ENCODE measurements at regions not wholly inside any gene's neighbourhood (a gene's known extent, or its start where the extent isn't known, plus 50 kb on each side); places are given as distances from the start of the nearest gene placed in this dataset.

DNA sequence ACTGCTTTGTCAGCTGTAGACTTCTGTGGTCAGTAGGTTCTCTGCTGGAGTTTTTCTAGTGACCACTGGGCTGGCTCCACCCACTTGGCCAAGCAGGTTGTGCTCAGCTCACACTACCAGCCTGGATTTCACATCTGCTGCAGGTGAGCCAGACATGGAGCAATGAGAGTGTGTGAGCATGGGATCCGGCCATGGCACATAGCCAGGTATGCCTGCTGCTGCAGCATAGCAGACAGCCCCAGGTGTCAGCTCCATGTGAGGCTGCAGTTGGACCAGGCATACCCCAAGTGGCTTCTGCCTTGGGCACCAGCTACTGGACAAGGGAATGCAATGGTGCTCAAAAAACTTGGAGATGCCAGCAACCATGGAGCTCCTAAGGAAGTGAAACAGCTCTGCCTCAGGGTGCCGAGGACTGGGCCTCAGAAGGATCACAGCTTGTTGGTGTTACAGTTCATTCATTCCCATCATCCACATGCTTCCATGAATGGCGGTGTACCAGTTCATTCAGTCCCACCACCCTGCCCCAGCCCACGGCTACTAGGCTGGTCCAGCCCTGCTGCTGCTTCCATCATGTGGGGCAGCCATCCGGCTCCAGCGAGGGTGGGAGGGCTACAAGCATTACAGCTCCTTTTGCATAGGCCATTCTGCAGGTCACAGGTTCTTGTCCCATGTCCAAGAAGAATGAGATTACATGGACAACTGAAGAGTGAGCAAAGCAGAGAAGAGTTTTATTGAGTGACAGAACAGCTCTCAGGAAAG, 389.1 kb upstream of the PCDH7 start:
- no peak overlapping the region for H3K4me3 ChIP-seq (ENCODE audit: low read depth, low read length)
- DNase-seq (ENCODE audit: low read depth), result no peak
- TF ChIP-seq POLR2A (IDR thresholded peaks at IDR 0.05; ENCODE audit: extremely low read depth, insufficient read length) (no peak), MYC (IDR thresholded peaks at IDR 0.05; ENCODE audit: low read depth, low read length) (no peak)
- TF ChIP-seq, protein P1, sequence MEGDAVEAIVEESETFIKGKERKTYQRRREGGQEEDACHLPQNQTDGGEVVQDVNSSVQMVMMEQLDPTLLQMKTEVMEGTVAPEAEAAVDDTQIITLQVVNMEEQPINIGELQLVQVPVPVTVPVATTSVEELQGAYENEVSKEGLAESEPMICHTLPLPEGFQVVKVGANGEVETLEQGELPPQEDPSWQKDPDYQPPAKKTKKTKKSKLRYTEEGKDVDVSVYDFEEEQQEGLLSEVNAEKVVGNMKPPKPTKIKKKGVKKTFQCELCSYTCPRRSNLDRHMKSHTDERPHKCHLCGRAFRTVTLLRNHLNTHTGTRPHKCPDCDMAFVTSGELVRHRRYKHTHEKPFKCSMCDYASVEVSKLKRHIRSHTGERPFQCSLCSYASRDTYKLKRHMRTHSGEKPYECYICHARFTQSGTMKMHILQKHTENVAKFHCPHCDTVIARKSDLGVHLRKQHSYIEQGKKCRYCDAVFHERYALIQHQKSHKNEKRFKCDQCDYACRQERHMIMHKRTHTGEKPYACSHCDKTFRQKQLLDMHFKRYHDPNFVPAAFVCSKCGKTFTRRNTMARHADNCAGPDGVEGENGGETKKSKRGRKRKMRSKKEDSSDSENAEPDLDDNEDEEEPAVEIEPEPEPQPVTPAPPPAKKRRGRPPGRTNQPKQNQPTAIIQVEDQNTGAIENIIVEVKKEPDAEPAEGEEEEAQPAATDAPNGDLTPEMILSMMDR (IDR thresholded peaks at IDR 0.05; ENCODE audit: low read depth, low read length), result no peak
- TF ChIP-seq, protein P2, sequence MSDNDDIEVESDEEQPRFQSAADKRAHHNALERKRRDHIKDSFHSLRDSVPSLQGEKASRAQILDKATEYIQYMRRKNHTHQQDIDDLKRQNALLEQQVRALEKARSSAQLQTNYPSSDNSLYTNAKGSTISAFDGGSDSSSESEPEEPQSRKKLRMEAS (IDR thresholded peaks at IDR 0.05; ENCODE audit: low read depth, low read length), result no peak

DNA sequence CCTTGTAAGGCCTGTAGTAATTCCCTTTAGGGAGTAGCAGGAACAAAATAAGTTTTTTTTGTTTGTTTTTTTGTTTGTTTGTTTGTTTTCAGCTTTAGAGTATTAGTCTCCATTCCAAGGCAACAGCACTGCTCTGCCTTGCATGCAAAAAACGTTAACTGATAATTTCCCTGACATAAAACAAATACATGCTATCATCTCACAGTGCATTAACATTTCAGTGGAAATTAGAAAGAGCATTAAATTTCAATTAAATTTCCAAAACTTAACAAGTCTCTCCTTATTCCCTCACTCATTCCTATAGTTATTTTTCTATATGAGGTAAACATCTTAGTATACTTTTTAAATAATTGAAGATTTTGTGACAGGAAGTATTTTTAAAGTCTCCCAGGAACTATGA, 378.4 kb upstream of the PCDH7 start:
- no peak for DNase-seq (ENCODE audit: low read depth)
- H3K4me3 ChIP-seq (ENCODE audit: low read depth, low read length), result no peak overlapping the region
- TF ChIP-seq POLR2A (IDR thresholded peaks at IDR 0.05; ENCODE audit: extremely low read depth, insufficient read length), result no peak
- no peak for TF ChIP-seq MYC (IDR thresholded peaks at IDR 0.05; ENCODE audit: low read depth, low read length)
- TF ChIP-seq, protein P2 (IDR thresholded peaks at IDR 0.05; ENCODE audit: low read depth, low read length), result no peak
- TF ChIP-seq, protein P1 (IDR thresholded peaks at IDR 0.05; ENCODE audit: low read depth, low read length), result no peak

DNA sequence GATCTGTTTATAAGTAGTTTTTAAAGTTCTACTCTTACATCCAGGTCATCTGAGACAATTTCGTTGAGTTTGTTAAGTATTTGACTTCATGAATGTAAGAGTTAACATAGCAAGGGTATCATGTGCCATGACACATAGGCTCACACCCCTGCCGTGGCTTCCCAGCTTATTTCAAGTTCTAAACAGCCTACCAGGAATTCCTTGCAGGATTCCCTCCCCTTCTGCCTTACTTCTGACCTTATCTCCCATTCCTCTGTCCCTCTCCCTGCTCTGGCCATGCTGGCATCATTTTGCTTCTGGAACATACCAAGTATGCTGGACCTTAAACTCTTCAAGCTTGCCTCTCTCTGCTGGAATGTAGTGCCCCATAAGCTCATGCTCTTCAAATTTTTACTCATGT, 369.9 kb upstream of the PCDH7 start:
- no peak overlapping the region for H3K4me3 ChIP-seq (ENCODE audit: low read depth, low read length)
- TF ChIP-seq, protein P1 (IDR thresholded peaks at IDR 0.05; ENCODE audit: low read depth, low read length), result no peak
- TF ChIP-seq POLR2A (IDR thresholded peaks at IDR 0.05; ENCODE audit: extremely low read depth, insufficient read length) (no peak), MYC (IDR thresholded peaks at IDR 0.05; ENCODE audit: low read depth, low read length) (no peak)
- TF ChIP-seq, protein P2 (IDR thresholded peaks at IDR 0.05; ENCODE audit: low read depth, low read length), result no peak
- no peak for DNase-seq (ENCODE audit: low read depth)

DNA sequence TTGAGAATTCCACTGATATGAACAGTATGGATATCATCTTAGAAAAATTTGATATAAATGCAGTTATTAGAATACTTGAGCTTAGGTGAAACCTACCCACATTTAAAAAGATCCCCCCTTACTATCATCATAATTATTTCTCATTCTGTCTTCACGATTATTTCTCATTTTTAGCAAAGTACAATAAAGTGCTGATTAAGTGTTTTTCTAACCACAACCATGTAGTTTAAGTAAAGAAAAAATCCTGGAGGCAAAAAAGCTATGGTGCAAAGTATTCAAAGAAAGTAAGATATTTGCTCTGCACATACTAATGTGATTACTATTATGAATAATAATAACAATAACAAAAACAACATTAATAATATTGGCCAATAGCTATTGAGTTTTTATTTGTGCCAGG, 365.6 kb upstream of the PCDH7 start:
- no peak for TF ChIP-seq MYC (IDR thresholded peaks at IDR 0.05; ENCODE audit: low read depth, low read length)
- TF ChIP-seq, protein P1 (IDR thresholded peaks at IDR 0.05; ENCODE audit: low read depth, low read length), result no peak
- no peak for DNase-seq (ENCODE audit: low read depth)
- no peak overlapping the region for H3K4me3 ChIP-seq (ENCODE audit: low read depth, low read length)

DNA sequence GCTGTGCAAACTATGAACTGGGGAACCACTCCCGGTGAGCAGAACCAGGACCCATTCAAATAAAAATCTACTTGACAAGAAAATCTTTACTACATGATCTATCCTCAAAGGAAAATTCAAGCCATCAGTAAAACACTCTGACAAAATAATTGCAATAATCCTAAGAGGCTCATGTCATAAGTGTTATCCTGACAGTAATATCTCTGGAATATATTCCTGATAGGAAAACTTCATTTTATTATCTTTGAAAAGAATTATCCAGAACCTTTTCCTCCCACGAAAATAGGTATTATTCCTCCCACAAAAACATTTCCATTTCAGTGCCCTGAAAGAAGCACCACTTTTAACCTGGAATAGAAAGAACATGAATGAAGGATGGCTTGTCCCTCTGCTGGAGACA, 357.7 kb upstream of the PCDH7 start:
- no peak overlapping the region for H3K4me3 ChIP-seq (ENCODE audit: low read depth, low read length)
- TF ChIP-seq POLR2A (IDR thresholded peaks at IDR 0.05; ENCODE audit: extremely low read depth, insufficient read length), result no peak
- no peak for TF ChIP-seq MYC (IDR thresholded peaks at IDR 0.05; ENCODE audit: low read depth, low read length)
- TF ChIP-seq, protein P2 (IDR thresholded peaks at IDR 0.05; ENCODE audit: low read depth, low read length), result no peak
- TF ChIP-seq, protein P1 (IDR thresholded peaks at IDR 0.05; ENCODE audit: low read depth, low read length), result no peak
- no peak for DNase-seq (ENCODE audit: low read depth)
